ENCODE measurements at regions not wholly inside any gene's neighbourhood (a gene's known extent, or its start where the extent isn't known, plus 50 kb on each side); places are given as distances from the start of the nearest gene placed in this dataset.

DNA sequence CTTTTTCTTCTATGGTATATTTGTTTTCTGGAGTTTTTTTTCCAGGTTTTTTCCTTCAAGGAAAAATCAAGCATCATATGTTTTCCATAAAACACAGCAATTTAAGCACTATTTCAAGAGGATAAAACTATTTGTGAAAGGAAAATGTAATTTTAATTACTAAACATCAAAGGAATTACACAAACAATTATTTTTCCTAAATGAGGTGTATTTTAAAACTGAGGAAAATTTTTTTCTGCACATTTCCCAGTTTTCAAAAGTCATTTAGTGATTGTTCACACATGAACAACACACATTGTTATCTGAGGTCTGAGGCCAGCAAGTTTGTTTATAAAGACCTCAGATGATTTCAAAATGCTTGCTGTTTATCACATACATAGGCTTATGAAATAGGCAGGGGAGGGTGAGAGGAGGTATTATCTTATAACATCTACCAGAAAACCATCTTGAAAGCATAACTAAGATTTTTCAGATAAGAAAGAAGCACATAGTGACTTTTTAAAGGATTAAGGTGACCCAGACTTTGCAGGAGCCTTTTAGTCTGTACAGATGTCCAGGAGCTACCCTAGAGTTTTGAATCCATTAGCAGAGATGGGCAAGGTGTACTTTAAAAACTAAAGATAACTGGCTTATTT, 381.6 kb downstream of the GJA1 start:
- DNase-seq (ENCODE audit: low read depth) = no peak

GRCh38 chr6:121823437-121823851, 388.0 kb downstream of the GJA1 start:
- peak; percentile 4 for DNase-seq (ENCODE audit: low read depth)

DNA sequence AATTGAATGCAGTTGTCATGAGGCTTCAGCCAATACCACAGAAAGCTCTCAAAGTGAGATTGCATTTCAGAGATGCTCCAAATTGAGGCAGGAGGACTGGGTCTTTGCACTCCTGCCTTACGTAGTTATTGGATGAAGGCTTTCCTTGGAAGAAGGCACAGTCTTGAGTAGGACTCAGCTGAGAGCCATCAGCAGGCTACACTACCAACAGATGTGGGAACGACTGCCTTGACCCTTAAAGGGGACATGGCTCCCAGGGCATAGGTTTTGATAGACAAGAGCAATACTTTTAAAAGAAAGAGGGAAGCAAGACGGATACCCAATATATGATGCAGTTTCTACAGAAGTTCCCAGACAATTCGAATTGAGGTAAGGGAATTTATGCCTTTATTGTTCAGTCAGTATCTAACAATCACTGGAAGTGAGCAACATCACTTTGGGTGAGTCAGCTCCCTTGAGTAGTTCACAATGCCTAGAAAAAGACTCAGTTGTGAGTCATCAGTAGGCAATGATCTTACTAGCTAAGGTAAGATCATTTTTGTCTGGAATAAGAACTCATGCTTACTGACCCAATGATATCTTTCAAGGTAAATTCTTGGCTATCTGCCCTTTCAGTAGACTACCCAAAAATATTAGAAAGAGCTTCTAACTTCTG, 390.8 kb downstream of the GJA1 start:
- DNase-seq (ENCODE audit: low read depth) = peak; percentile 84

DNA sequence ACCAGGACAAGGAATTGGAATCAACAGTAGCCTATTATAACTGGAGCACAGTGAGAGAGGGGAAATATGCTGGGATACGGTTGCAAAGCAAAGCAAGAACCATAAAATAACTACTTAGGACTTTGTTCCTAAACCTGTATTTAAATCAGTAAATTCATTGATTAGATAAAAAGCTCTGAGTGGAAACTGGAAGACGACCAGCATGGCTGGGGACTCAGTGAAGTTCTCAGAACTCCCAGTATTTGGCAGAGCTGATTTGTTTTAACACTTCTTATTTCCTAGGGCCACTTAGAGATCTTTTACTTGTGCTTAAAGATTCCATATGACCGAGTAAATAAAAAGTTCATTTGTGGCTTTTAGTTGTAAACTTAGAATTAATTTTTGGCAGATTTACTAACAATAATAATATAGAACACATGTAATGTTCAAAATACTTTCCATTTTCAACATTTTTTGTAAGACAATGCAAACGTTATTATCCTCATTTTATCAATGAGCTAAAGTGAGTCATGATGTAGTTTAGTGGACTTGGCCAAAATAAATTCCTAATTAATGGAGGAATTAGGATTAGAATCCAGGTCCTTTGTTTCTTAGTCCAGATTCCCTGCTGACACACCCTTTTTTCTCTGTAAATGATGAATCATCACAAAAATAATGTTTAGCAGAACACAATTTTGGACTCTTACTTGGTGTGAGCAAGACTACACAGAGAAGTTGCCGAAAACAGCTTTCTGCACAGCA, 392.9 kb downstream of the GJA1 start:
- DNase-seq (ENCODE audit: low read depth) = no peak

DNA sequence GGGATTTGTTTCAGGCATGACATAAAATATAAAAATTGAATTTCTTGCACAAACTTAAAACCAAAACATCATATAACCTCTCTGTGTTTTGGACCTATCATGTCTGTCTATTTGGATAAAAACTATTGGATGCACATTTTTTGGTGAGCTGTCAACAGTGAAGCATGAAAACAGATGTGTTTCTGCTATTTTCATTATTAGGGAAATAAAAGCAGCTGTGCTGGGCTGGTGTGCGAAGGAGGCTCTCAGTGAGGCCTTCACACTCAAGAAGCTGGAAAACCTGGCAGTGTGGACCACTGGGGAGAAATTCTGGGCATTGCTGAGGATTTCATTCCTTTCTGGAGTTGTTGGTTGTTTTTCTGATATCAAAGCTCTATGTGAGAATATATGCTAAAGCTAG, 395.3 kb downstream of the GJA1 start:
- no peak for DNase-seq (ENCODE audit: low read depth)

GRCh38 chr6:121835662-121836061, 400.2 kb downstream of the GJA1 start:
- DNase-seq (ENCODE audit: low read depth) = no peak

GRCh38 chr6:121837545-121838229, 402.2 kb downstream of the GJA1 start:
- no peak for DNase-seq (ENCODE audit: low read depth)

DNA sequence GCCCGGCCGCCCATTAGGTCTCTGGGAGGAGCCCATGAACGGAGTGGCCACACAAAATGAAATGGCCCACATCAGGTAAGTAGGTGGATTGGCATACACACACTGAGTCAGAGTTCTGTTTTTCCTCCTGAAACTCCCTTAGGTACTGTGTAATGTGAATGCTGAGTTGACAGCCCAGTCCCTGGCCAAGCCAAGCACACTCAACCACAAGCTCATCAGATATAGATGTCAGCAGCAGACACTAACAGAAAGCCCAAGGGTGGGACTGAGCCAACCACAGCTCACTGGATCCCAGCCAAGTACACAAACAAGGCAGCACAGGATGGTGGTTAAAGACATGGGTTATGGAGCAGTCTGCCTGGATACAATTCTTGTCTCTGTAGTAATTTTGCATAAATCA, 403.4 kb downstream of the GJA1 start:
- peak; percentile 90 for DNase-seq (ENCODE audit: low read depth)

DNA sequence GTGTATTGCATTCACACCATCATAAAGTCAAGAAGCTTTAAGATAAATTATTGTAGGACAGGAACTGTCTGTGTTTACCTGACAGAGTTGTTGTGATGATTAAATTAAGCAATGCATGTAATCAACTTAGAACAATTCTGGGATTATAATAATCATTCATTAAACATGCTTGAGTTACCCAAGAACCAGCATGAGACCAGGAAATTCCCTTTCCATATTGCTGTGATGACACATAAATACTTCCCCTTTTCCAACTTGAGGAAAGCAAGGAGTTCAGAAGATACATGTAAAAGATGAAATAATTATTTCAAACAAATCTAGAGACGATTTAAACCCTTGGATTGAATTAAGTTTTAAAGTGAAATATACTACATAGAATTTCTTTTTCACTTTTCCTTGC, 404.4 kb downstream of the GJA1 start:
- DNase-seq (ENCODE audit: low read depth) = no peak

GRCh38 chr6:121844898-121845297, 409.5 kb downstream of the GJA1 start:
- no peak for DNase-seq (ENCODE audit: low read depth)

- no peak for DNase-seq (ENCODE audit: low read depth)
These were observed 412.5 kb downstream of the GJA1 start for GRCh38 chr6:121847806-121848522.

DNA sequence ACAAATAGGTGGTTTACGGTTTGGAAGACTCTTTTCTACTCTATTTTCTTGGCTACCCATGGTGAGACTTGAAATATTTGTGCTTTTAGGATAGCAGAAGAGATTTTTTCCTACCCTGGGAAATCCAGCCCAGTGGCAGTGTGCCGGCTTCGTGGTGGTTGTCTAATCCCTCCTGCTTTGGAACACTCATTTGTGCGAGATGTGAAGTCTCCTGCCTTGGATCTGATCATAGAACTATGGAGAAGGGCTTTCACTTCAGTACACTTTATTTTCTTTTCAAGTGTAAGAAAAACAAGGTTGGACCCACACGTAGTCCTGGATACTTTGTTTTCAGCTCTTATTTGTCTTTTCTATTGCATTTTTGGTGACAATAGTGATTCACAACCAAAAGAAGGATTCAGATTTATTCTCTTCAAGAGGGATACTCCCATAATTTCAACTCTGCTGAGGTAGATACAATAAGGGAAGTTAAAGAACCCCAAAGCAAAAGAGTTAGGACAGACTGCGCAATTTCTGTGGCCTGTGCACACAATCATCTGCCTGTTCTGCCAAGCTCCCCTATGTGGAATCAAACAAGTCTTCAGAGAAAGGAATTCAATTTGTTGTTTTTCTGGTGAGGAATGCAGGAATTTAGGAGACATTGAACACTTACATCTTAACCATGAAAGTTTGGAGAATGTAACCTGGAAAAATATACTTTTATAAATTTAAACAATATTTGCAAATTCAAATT, 413.2 kb downstream of the GJA1 start:
- no peak for DNase-seq (ENCODE audit: low read depth)

GRCh38 chr6:121849477-121849876, 414.0 kb downstream of the GJA1 start:
- peak; percentile 69 for DNase-seq (ENCODE audit: low read depth)

DNA sequence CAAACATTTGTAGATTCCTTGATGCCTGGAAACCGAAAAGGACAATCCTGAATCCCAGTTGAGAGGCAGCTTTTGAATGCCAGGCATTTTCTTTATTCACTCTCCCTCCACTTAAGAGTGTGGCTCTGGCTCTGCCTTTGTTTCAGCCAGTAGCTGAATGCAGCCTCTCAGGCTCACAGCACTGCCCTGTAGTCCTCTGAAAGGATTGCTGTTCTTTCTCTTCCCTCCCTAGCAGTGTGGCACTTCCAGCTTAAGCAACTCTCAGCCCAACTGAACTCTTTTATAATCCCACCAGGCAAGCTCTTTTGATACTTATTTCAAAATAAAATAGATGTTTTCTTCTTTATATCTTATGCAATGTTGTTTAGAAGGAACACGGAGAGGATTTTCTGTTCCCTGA, 415.6 kb downstream of the GJA1 start:
- no peak for DNase-seq (ENCODE audit: low read depth)

- DNase-seq (ENCODE audit: low read depth) = no peak
These were observed 418.2 kb downstream of the GJA1 start for GRCh38 chr6:121853686-121854085.

DNA sequence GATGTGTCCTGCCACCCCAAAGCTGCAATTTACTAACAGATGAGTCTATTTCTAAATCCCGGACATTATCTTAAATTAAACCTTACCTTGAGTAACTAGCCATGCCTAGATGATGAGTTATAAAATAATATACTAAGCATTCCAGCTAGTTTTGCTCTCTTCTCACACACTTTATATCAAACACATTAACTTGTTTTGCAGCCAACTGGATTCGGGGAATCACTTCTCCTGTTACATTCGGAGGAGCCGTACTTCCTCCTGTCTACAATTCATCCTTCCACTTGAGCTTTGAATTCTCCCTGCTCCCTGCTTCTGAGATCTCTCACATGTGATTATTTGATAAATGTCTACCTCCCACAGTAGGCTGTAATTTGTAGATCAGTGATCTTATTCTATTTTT, 420.1 kb downstream of the GJA1 start:
- DNase-seq (ENCODE audit: low read depth) = no peak

DNA sequence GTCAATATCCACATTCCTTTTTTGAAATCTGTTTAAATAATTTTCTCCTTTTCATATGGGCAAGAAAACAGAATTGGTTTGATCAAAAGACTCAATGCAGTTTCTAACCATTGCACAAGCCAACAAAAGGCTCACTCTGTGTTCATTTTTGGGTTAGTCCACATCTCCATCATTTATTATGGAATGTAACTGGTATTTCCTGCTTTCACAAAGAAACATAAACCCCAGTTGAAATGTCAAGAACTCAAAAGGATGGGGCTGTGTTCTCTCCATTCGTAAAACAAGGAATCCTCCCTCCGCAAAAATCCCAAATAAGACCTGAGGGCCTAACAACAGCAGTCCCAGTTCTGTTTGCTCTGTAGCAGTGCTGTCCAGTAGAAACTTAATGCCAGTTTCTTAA, 420.9 kb downstream of the GJA1 start:
- DNase-seq (ENCODE audit: low read depth) = no peak

DNA sequence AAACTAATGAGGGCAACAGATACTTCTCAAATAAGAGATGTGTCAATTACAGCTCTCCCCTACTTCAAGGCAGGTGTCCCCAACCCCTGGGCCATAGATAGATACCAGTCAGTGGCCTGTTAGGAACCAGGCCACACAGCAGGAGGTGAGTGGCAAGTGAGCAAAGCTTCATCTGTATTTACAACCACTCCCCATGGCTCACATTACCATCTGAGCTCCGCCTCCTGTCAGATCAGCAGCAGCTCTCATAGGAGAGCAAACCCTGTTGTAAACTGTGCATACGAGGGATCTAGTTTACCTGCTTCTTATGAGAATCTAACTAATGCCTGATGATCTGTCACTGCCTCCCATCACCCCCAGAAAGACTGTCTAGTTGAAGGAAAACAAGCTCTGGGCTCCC, 422.1 kb downstream of the GJA1 start:
- no peak for DNase-seq (ENCODE audit: low read depth)

DNA sequence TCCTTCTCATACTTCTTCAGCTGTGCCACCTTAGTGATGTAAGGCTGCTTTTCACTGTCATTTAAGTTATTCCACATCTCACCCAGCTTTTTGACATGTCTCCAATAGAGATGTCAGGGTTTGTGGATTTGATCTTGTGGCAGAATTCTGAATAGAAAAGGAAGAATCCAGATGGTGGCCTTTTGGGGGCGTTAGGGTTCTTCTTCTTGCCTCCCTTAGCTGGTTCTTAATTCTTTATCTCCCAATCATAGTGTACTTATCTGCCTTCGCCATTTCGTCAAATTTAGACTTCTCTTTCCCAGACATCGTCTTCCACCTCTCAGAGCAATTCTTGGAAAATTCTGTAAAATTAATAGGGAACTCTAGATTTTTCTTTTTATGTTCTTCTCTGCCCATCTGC, 422.9 kb downstream of the GJA1 start:
- no peak for DNase-seq (ENCODE audit: low read depth)

DNA sequence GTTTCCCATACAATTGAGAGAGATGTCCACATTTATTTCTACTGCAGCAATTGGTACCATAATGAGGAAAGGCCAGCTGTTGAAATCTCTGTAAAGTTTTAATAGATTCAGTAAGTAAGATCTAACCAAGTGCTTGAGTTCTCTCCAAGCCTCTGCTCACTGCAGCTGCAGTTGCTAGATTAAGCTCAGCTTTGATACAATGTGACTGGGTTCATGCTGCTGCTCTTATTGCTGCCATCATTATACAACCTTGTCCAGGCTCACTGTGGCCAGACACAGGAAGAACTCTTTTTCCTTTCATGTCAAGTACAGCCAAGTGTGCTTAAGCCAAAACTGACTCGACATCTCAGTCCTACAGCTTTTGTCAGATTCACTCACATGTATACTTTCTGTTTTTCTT, 423.5 kb downstream of the GJA1 start:
- DNase-seq (ENCODE audit: low read depth) = no peak

- no peak for DNase-seq (ENCODE audit: low read depth)
These were observed 430.4 kb downstream of the GJA1 start for GRCh38 chr6:121865811-121866210.

Data from Daoy (cell line).